ENCODE measurements at regions not wholly inside any gene's neighbourhood (a gene's known extent, or its start where the extent isn't known, plus 50 kb on each side); places are given as distances from the start of the nearest gene placed in this dataset.

DNA sequence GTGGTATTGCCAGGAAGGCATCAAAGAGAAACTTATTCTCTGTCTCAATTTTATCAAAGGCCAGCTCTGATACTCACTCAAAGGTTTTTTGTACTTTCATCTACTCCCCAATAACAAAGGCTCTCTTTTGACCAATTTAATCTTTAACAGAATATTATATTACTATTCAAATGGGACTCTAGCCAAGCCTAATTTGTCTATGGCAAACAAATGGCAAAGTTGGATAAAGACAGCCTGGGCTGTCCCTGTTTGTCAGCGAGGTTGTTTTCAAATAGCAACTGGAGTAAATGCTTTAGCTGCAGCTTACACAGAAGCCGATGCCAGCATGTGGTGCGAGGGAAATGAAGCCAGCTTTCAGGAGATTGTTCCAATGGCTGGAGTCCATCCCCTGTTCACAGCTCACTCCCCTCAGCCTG lies 80.1 kb upstream of the CTNNA2 start:
- H3K4me1 Mint-ChIP-seq = peaks cover 5% of the 10 kb centered on the region

DNA sequence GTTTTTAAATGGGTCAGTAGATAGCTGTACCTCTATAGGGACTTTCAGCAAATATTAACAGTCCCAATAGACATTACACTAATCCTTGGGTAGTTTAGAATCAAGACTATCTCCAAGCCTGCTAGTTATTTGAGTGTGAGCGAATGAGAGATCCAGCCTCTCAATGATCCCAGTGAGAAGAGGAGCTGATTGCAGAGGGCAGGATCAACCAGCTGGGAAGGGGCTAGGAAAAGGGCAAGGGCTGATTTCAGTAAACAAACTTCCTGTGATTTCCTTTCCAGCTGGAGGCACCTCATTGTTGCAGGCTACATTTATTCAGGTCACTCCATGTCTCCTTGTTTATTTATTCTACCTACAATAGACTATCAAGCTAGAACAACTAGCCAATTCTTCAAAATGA lies 84.1 kb upstream of the CTNNA2 start:
- Mint-ChIP-seq H3K27me3 (ENCODE audit: low read depth) (no peaks in the 10 kb centered on the region), H3K4me3 (no peak overlapping the region), H3K4me1 (no peaks in the 10 kb centered on the region), H3K27ac (no peak overlapping the region), H3K36me3 (ENCODE audit: low read depth) (no peaks in the 10 kb centered on the region), H3K9me3 (no peaks in the 10 kb centered on the region)
- TF ChIP-seq, protein P1, sequence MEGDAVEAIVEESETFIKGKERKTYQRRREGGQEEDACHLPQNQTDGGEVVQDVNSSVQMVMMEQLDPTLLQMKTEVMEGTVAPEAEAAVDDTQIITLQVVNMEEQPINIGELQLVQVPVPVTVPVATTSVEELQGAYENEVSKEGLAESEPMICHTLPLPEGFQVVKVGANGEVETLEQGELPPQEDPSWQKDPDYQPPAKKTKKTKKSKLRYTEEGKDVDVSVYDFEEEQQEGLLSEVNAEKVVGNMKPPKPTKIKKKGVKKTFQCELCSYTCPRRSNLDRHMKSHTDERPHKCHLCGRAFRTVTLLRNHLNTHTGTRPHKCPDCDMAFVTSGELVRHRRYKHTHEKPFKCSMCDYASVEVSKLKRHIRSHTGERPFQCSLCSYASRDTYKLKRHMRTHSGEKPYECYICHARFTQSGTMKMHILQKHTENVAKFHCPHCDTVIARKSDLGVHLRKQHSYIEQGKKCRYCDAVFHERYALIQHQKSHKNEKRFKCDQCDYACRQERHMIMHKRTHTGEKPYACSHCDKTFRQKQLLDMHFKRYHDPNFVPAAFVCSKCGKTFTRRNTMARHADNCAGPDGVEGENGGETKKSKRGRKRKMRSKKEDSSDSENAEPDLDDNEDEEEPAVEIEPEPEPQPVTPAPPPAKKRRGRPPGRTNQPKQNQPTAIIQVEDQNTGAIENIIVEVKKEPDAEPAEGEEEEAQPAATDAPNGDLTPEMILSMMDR (IDR thresholded peaks at IDR 0.05; ENCODE audit: unreplicated experiment in 3 of 3) = no peak

More for the DNA sequence above, 80.1 kb upstream of the CTNNA2 start:
- peaks cover 6% of the 10 kb centered on the region for H3K27me3 Mint-ChIP-seq (ENCODE audit: low read depth)
- peaks cover 2% of the 10 kb centered on the region for H3K9me3 Mint-ChIP-seq
- H3K36me3 Mint-ChIP-seq (ENCODE audit: low read depth) = no peaks in the 10 kb centered on the region
- no peak overlapping the region for H3K4me3 Mint-ChIP-seq
- TF ChIP-seq, protein P1 (IDR thresholded peaks at IDR 0.05; ENCODE audit: unreplicated experiment in 3 of 3) = no peak
- H3K27ac Mint-ChIP-seq = no peak overlapping the region

DNA sequence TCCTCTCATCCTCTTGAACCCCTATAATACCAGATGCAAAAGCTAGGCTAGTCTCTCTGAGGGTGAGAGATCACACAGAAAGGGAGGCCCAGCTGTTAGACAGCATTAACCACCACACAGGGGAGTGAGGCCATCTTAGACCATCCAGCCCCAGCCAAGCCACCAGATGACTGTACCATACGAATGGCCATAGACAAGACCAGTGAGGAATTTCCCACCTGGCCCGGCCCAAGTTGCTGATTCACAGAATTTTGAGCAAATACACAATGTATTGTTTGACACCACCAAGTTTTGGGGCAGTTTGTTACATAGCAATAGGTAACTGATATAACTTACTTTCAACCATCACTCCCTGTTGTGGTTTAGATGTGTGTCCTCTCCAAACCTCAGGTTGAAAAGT lies 98.2 kb upstream of the CTNNA2 start:
- no peaks in the 10 kb centered on the region for H3K4me1 Mint-ChIP-seq
- H3K9me3 Mint-ChIP-seq = no peaks in the 10 kb centered on the region
- H3K27ac Mint-ChIP-seq = no peak overlapping the region
- TF ChIP-seq, protein P1 (IDR thresholded peaks at IDR 0.05; ENCODE audit: unreplicated experiment in 3 of 3) = no peak
- H3K4me3 Mint-ChIP-seq = no peak overlapping the region
- no peaks in the 10 kb centered on the region for H3K27me3 Mint-ChIP-seq (ENCODE audit: low read depth)
- no peaks in the 10 kb centered on the region for H3K36me3 Mint-ChIP-seq (ENCODE audit: low read depth)

DNA sequence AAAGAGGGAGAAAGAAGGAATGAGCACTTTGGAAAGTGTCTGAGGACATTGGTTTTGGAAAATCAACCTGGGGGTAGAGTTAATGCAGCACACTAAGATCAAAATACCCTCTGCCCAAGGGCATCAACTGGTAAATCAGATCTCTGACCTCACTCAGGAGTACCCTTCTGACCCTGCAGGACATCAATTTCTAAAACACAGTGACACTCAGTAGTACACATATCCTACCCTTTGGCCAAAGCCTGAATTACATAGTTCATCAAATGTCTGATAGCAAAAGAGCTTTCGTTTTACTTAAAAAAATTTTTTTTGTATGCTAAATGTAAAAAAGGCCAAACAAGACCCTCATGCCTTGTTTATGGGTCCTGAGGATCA lies 118.4 kb upstream of the CTNNA2 start:
- no peak overlapping the region for H3K4me3 Mint-ChIP-seq
- H3K36me3 Mint-ChIP-seq (ENCODE audit: low read depth) = no peaks in the 10 kb centered on the region
- no peaks in the 10 kb centered on the region for H3K9me3 Mint-ChIP-seq
- no peaks in the 10 kb centered on the region for H3K27me3 Mint-ChIP-seq (ENCODE audit: low read depth)
- H3K27ac Mint-ChIP-seq = peak overlapping the region in 2 of 3 experiments; percentile 13 to 55
- TF ChIP-seq, protein P1 (IDR thresholded peaks at IDR 0.05; ENCODE audit: unreplicated experiment in 3 of 3) = no peak
- H3K4me1 Mint-ChIP-seq = peaks cover 6% of the 10 kb centered on the region

DNA sequence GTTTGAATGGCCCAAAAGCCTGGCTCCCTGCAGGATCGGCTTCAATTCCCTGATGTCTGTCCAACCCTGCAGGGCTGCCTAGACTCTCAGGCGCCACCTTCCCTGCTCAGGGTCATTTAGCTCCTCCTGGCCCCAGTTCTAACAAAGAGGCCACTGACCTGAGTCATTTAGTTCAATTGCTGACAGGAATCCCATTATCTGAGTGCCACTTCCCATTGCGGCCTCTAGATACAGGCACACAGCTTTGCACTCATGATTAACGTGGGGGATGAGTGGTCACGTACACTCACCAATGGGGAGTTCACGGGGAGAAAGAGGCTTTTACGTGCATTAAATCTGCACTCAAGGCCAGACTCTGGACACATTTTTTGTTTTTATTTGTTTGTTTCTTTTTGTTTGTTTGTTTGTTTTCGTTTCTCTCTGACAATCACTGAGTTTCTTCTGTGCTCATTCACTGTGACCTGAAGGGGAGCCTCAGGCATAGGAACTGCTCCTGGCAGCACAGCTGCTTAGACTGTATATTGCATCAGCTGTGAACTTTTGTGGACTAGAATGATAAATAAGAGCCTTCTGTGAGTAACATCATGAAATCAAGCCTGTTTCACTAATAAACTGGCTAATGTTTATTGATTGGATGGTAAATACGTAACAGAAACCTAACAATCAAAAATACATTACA lies 118.9 kb upstream of the CTNNA2 start:
- TF ChIP-seq, protein P1 (IDR thresholded peaks at IDR 0.05; ENCODE audit: unreplicated experiment in 3 of 3) = no peak
- no peaks in the 10 kb centered on the region for H3K36me3 Mint-ChIP-seq (ENCODE audit: low read depth)
- H3K27me3 Mint-ChIP-seq (ENCODE audit: low read depth) = no peaks in the 10 kb centered on the region
- H3K9me3 Mint-ChIP-seq = no peaks in the 10 kb centered on the region
- peaks cover 6% of the 10 kb centered on the region for H3K4me1 Mint-ChIP-seq
- no peak overlapping the region for H3K4me3 Mint-ChIP-seq
- peak overlapping the region; percentile 0 to 55 (median 13) for H3K27ac Mint-ChIP-seq

DNA sequence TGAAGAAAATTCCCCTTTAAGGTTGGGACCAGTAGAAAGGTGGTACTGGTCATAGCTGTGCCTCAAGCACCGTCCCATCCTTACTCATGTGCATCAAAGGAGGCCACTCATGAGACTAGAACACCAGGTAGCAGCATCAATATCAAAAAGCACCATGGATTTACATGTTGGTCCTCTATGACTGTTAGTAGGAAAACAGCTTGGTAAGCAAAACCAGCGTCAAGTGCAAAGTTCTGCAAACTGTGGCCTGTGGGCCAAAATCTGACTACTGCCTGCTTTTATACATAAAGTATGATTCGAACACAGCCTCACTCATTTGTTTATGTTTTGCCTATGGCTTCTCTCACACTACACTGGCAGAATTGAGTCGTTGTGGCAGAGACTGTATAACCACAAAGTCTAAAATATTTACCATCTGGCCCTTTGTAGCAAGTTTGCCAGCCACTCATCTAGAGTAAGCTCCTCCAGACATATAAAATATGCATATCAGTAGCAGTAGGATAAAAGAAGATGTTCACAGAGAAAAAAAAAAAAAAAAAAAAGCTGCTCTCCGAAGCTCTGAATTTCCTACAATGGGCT lies 119.7 kb upstream of the CTNNA2 start:
- no peaks in the 10 kb centered on the region for H3K36me3 Mint-ChIP-seq (ENCODE audit: low read depth)
- TF ChIP-seq, protein P1 (IDR thresholded peaks at IDR 0.05; ENCODE audit: unreplicated experiment in 3 of 3) = no peak
- no peaks in the 10 kb centered on the region for H3K27me3 Mint-ChIP-seq (ENCODE audit: low read depth)
- H3K4me3 Mint-ChIP-seq = no peak overlapping the region
- H3K4me1 Mint-ChIP-seq = peaks cover 6% of the 10 kb centered on the region
- H3K27ac Mint-ChIP-seq = peak overlapping the region in 2 of 3 experiments; percentile 0 to 55
- no peaks in the 10 kb centered on the region for H3K9me3 Mint-ChIP-seq
